ENCODE measurements at regions not wholly inside any gene's neighbourhood (a gene's known extent, or its start where the extent isn't known, plus 50 kb on each side); places are given as distances from the start of the nearest gene placed in this dataset.
"Not testable (repeated sequence)": the region's sequence is repeated elsewhere in the genome, so short reads cannot be mapped to it uniquely, and the experiment has no call there.

DNA sequence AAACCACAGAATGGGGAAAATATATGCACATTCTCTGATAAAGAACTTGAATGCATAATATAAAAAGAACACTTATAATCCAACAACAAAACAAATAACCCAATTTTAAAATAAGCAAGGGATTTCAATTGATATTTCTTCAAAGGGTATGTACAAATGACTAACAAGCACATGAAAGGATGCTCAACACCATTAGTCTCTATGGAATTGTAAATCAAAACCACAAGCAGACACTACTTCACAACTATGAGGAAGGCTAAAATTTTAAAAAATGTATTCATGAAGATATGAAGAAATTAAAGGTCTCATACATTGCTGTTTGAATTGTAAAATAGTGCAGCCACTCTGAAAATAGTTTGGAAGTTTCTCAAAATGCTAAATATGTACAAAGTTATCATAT, 78.9 kb upstream of the GAS1 start (continued):
- TF ChIP-seq ZNF274 (IDR thresholded peaks at IDR 0.05; ENCODE audit: low read depth, low read length) = no peak
- no peak for TF ChIP-seq SRF (IDR thresholded peaks at IDR 0.05; ENCODE audit: low read depth)
- no peak for TF ChIP-seq JUND (IDR thresholded peaks at IDR 0.05)
- TF ChIP-seq TCF7L2 (IDR thresholded peaks at IDR 0.05; ENCODE audit: borderline replicate concordance, extremely low read depth, insufficient read depth, insufficient read length) = no peak
- TF ChIP-seq EZH2 (IDR thresholded peaks at IDR 0.05) = no peak
- no peak for TF ChIP-seq CEBPB (IDR thresholded peaks at IDR 0.05; ENCODE audit: low read depth)
- TF ChIP-seq RAD21 (IDR thresholded peaks at IDR 0.05; ENCODE audit: low read depth) = no peak
- no peak for TF ChIP-seq ZFX (IDR thresholded peaks at IDR 0.05)
- no peak for TF ChIP-seq ELF1 (IDR thresholded peaks at IDR 0.05; ENCODE audit: borderline replicate concordance, low read depth)

DNA sequence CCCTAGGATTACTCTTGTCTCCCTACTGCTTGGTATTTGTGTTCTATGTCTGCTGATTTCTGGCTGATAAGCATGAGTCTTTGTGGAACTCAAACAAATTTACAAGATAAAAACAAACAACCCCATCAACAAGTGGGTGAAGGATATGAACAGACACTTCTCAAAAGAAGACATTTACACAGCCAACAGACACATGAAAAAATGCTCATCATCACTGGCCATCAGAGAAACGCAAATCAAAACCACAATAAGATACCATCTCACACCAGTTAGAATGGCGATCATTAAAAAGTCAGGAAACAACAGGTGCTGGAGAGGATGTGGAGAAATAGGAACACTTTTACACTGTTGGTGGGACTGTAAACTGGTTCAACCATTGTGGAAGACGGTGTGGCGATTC, 81.5 kb upstream of the GAS1 start:
- ATAC-seq; H4K20me1 ChIP-seq (ENCODE audit: insufficient read depth); H3K4me1 ChIP-seq (ENCODE audit: control insufficient read depth in 1 of 2, insufficient read depth in 2 of 2, low read length in 2 of 2); BruUV-seq (replicated peaks); CTCF ChIA-PET; H3K36me3 ChIP-seq (ENCODE audit: control insufficient read depth in 1 of 2, insufficient read depth in 2 of 2, low read length in 2 of 2); POLR2A ChIA-PET; DNase-seq (ENCODE audit: low read depth, low spot score); H3K9ac ChIP-seq (ENCODE audit: low read length); RAD21 ChIA-PET (ENCODE audit: low non-redundant PET in 1 of 2, low total read pairs in 2 of 2, uncharacterized antibody in 2 of 2, unreplicated experiment in 2 of 2); intact Hi-C loops (cut with micrococcal nuclease); H3K4me3 ChIP-seq (replicated peaks in 1 of 2; ENCODE audit: low read depth in 1 of 2, low read length in 2 of 2); H3K27me3 ChIP-seq (ENCODE audit: insufficient read depth, low read length); H2AFZ ChIP-seq (ENCODE audit: low read depth, low read length, poor library complexity, severe bottlenecking); H3K9me2 ChIP-seq (ENCODE audit: insufficient read depth); H3K79me2 ChIP-seq (ENCODE audit: insufficient read depth, low read length); H3K27ac ChIP-seq (ENCODE audit: low read depth, low read length); H3K9me3 ChIP-seq (ENCODE audit: control insufficient read depth in 1 of 2, insufficient read depth in 1 of 2, low read depth in 1 of 2, low read length in 2 of 2); H3K4me2 ChIP-seq (ENCODE audit: low read length): not testable (repeated sequence)

DNA sequence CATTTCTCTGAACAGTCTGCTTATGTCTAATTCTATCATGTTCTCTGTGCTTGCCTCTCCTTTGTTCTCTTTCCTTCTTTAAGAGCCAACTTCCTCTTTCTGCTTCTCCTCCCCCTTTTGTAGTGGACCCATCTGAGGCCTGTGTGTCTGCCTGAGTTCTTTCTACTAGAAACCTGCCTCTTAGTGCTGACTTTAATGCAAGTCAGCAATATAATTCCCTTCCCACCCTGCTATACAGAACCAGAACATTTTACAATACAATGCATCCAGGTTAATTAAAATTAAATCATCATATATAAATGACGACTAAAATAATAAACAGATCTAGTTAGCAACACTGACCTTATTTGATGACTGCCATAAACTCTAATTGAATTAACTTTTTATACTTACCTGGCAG, 82.6 kb upstream of the GAS1 start:
- Histone ChIP-seq H3K36me3 (ENCODE audit: control insufficient read depth in 1 of 2, insufficient read depth in 2 of 2, low read length in 2 of 2) (no peaks in the 10 kb centered on the region), H3K9me3 (ENCODE audit: control insufficient read depth in 1 of 2, insufficient read depth in 1 of 2, low read depth in 1 of 2, low read length in 2 of 2) (no peaks in the 10 kb centered on the region), H3K4me2 (ENCODE audit: low read length) (no peak overlapping the region), H3K4me1 (ENCODE audit: control insufficient read depth in 1 of 2, insufficient read depth in 2 of 2, low read length in 2 of 2) (no peaks in the 10 kb centered on the region), H3K4me3 (replicated peaks in 1 of 2; ENCODE audit: low read depth in 1 of 2, low read length in 2 of 2) (no peak overlapping the region), H3K9me2 (ENCODE audit: insufficient read depth) (no peaks in the 10 kb centered on the region), H3K9ac (ENCODE audit: low read length) (no peak overlapping the region), H3K79me2 (ENCODE audit: insufficient read depth, low read length) (no peaks in the 10 kb centered on the region), H3K27me3 (ENCODE audit: insufficient read depth, low read length) (no peaks in the 10 kb centered on the region), H3K27ac (ENCODE audit: low read depth, low read length) (no peak overlapping the region), H4K20me1 (ENCODE audit: insufficient read depth) (no peaks in the 10 kb centered on the region), H2AFZ (ENCODE audit: low read depth, low read length, poor library complexity, severe bottlenecking) (no peak overlapping the region)
- no peak for DNase-seq (ENCODE audit: low read depth, low spot score)
- ATAC-seq = no peak
- ChIA-PET CTCF (no interaction called here), POLR2A (no interaction called here), RAD21 (ENCODE audit: low non-redundant PET in 1 of 2, low total read pairs in 2 of 2, uncharacterized antibody in 2 of 2, unreplicated experiment in 2 of 2) (no interaction called here)
- TF ChIP-seq, protein P1, sequence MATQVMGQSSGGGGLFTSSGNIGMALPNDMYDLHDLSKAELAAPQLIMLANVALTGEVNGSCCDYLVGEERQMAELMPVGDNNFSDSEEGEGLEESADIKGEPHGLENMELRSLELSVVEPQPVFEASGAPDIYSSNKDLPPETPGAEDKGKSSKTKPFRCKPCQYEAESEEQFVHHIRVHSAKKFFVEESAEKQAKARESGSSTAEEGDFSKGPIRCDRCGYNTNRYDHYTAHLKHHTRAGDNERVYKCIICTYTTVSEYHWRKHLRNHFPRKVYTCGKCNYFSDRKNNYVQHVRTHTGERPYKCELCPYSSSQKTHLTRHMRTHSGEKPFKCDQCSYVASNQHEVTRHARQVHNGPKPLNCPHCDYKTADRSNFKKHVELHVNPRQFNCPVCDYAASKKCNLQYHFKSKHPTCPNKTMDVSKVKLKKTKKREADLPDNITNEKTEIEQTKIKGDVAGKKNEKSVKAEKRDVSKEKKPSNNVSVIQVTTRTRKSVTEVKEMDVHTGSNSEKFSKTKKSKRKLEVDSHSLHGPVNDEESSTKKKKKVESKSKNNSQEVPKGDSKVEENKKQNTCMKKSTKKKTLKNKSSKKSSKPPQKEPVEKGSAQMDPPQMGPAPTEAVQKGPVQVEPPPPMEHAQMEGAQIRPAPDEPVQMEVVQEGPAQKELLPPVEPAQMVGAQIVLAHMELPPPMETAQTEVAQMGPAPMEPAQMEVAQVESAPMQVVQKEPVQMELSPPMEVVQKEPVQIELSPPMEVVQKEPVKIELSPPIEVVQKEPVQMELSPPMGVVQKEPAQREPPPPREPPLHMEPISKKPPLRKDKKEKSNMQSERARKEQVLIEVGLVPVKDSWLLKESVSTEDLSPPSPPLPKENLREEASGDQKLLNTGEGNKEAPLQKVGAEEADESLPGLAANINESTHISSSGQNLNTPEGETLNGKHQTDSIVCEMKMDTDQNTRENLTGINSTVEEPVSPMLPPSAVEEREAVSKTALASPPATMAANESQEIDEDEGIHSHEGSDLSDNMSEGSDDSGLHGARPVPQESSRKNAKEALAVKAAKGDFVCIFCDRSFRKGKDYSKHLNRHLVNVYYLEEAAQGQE (IDR thresholded peaks at IDR 0.05; ENCODE audit: low read depth) = no peak
- TF ChIP-seq FOSL1 (IDR thresholded peaks at IDR 0.05; ENCODE audit: low read depth) (no peak), SIN3A (IDR thresholded peaks at IDR 0.05; ENCODE audit: low read depth) (no peak), EZH2phosphoT487 (IDR thresholded peaks at IDR 0.05; ENCODE audit: borderline replicate concordance) (no peak)
- TF ChIP-seq, protein P2, sequence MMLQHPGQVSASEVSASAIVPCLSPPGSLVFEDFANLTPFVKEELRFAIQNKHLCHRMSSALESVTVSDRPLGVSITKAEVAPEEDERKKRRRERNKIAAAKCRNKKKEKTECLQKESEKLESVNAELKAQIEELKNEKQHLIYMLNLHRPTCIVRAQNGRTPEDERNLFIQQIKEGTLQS (IDR thresholded peaks at IDR 0.05) = no peak
- TF ChIP-seq, protein P3, sequence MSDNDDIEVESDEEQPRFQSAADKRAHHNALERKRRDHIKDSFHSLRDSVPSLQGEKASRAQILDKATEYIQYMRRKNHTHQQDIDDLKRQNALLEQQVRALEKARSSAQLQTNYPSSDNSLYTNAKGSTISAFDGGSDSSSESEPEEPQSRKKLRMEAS (IDR thresholded peaks at IDR 0.05) = no peak
- BruUV-seq (replicated peaks) = no TSS peak
- intact Hi-C loops (cut with micrococcal nuclease) = no loop called here

Data from HCT116 (cell line).